Ascending aorta (tissue), 2 donors: ENCODE measurements at regions not wholly inside any gene's neighbourhood (a gene's known extent, or its start where the extent isn't known, plus 50 kb on each side); places are given as distances from the start of the nearest gene placed in this dataset.

Source experiments
- DNase-seq, 2 donors: peaks; one replicate each; pipeline ENCODE4 v3.0.0-alpha.2; 2019; ENCODE audit warnings: low spot score in 2 of 2
- H3K27ac ChIP-seq, 2 donors: fragments of 200-600 bp; sonication (generic); one replicate each; pipeline ENCODE4 v1.5.1; 2016 to 2017; ENCODE audit warnings: mild to moderate bottlenecking in 1 of 2
- H3K27me3 ChIP-seq: fragments of 200-600 bp; sonication (generic); one replicate; pipeline ENCODE4 v1.5.1; 2017
- H3K36me3 ChIP-seq, 2 donors: fragments of 200-600 bp; sonication (generic); one replicate each; pipeline ENCODE4 v1.5.1; 2016
- H3K4me1 ChIP-seq, 2 donors: fragments of 200-600 bp; sonication (generic); one replicate each; pipeline ENCODE4 v1.5.1; 2016 to 2017; ENCODE audit warnings: mild to moderate bottlenecking in 1 of 2
- H3K4me3 ChIP-seq, 2 donors: fragments of 200-600 bp; sonication (generic); one replicate each; pipeline ENCODE4 v1.5.1; 2016 to 2017; ENCODE audit warnings: mild to moderate bottlenecking in 1 of 2
- H3K9me3 ChIP-seq, 2 donors: fragments of 200-600 bp; sonication (generic); one replicate each; pipeline ENCODE4 v1.5.1; 2016
- CTCF ChIP-seq, 3 experiments: fragments of 200-600 bp in 2 of 3; fragments of 450-650 bp in 1 of 3; sonication (generic) in 2 of 3; IDR thresholded peaks; one replicate each; pipeline ENCODE4 v1.5.1; 2016 to 2019; ENCODE audit warnings: antibody characterized with exemption in 3 of 3, mild to moderate bottlenecking in 1 of 3, moderate library complexity in 1 of 3
- intact Hi-C: fragments of 100-400 bp; cut with DNase I; formaldehyde crosslinking; loops from one replicate; pipeline ENCODE4 v1.15.1; 2023

DNA sequence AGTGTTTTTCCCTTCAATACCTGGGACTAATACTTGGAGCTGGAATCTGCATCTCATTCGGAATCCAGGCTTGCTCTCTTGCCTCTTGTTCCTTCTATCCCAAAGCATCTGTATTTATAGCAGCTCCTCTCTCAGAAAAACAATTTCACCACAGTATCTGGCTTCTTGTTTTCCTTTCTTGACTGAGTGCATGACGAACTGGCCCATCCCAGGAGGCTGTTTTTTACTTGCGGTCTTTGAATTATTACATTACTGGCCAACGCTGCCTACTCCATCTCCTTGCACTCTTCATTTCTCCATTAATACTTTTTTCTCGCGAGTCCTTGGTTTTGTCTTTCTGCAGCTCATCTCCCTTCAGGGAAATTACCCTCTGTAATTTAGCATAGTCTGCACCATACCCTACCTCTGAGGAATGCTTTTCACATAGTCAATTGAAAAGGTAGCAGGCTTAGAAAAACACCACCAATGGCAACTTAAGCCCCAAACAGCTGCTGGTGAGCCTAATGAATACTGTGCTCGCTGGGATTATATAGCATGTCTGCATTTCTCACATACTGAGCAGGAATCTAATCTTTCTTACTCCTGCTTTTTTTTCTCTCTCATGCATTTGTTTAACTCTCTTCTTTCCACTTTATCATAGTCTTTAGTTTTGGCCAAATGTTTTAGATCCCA, 277.4 kb upstream of the SESN3 start:
- no peaks in the 10 kb centered on the region for H3K4me1 ChIP-seq
- H3K36me3 ChIP-seq, result no peaks in the 10 kb centered on the region

DNA sequence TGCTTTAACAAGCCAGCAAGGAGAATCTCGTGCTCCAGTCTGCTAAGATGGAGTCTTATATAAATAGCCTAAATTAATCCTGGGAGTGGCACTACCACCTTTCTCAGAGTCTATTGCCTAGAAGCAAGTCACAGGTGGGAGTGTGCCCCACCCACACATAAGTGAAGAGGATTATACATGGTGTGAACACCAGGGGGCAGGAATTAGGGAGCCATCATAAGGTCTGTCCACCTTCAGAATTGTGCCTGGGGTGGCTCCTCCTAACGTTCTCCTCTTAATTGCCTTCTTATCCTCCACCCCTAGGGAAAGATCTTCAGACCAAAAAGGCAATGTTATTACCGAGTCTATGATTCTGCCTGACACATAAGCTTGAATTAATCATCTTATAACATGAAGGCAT, 276.8 kb upstream of the SESN3 start:
- H3K4me1 ChIP-seq, result no peaks in the 10 kb centered on the region
- no peak overlapping the region for H3K27ac ChIP-seq
- no peak for TF ChIP-seq CTCF (IDR thresholded peaks at IDR 0.05)

More for the DNA sequence above, 277.4 kb upstream of the SESN3 start:
- intact Hi-C loops, result no loop called here
- Histone ChIP-seq H3K27ac (no peak overlapping the region), H3K9me3 (no peaks in the 10 kb centered on the region), H3K27me3 (no peaks in the 10 kb centered on the region), H3K4me3 (no peak overlapping the region)
- DNase-seq, result no peak
- TF ChIP-seq CTCF (IDR thresholded peaks at IDR 0.05), result no peak

DNA sequence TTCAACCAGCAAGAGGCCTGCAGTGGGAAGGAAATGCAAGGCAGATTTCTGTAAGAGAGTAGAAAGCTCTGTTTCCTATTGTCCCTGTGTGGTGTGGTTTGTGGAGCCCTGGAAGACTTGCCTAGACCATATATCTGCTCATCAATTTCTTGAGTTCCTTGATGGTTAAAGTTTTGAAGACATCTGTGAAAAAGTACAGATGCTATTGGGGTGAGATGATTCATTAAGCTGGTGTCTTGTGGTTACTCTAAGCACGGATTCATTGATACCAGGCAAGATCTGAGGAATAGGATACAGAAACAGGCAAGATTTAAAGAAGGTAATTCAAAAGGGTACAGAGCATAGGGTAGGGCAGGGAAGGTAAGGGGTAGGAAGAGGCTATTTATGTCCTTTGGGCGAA, 275.8 kb upstream of the SESN3 start:
- Histone ChIP-seq H3K4me3 (no peak overlapping the region), H3K36me3 (no peaks in the 10 kb centered on the region), H3K27ac (no peak overlapping the region), H3K4me1 (no peaks in the 10 kb centered on the region), H3K27me3 (no peaks in the 10 kb centered on the region), H3K9me3 (no peaks in the 10 kb centered on the region)
- DNase-seq, result no peak
- TF ChIP-seq CTCF (IDR thresholded peaks at IDR 0.05), result no peak
- intact Hi-C loops, result no loop called here

More for the DNA sequence above, 276.8 kb upstream of the SESN3 start:
- Histone ChIP-seq H3K9me3 (no peaks in the 10 kb centered on the region), H3K36me3 (no peaks in the 10 kb centered on the region), H3K27me3 (no peaks in the 10 kb centered on the region), H3K4me3 (no peak overlapping the region)
- intact Hi-C loops, result no loop called here
- no peak for DNase-seq

- Histone ChIP-seq H3K9me3 (no peaks in the 10 kb centered on the region), H3K27ac (no peak overlapping the region), H3K4me1 (no peaks in the 10 kb centered on the region), H3K27me3 (no peaks in the 10 kb centered on the region), H3K4me3 (no peak overlapping the region), H3K36me3 (no peaks in the 10 kb centered on the region)
- TF ChIP-seq CTCF (IDR thresholded peaks at IDR 0.05), result no peak
- intact Hi-C loops, result no loop called here
- DNase-seq, result no peak
These were observed 275.0 kb upstream of the SESN3 start for GRCh38 chr11:95505927-95506426.

DNA sequence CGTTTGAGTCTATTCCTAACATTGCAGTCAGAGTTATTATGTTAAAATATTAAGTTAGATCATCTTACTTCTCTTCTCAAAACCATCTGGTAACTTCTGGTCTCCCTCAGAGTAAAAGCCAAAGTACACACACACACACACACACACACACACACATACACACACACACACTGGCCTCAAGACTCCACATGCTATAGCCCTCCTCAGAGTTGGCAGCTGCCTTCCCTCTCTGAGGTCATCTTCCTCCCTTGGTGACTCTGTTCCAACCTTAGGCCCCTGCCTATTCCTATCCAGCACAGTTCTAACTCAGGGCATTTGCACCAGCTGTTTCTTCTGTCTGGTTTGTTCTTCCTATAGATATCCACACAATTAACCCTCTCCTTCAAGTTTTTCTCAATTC, 272.0 kb upstream of the SESN3 start:
- no peaks in the 10 kb centered on the region for H3K4me1 ChIP-seq
- H3K4me3 ChIP-seq, result no peak overlapping the region
- H3K36me3 ChIP-seq, result no peaks in the 10 kb centered on the region
- H3K27ac ChIP-seq, result no peak overlapping the region
- H3K9me3 ChIP-seq, result no peaks in the 10 kb centered on the region
- TF ChIP-seq CTCF (IDR thresholded peaks at IDR 0.05), result no peak
- no peak for DNase-seq
- intact Hi-C loops, result no loop called here
- no peaks in the 10 kb centered on the region for H3K27me3 ChIP-seq

DNA sequence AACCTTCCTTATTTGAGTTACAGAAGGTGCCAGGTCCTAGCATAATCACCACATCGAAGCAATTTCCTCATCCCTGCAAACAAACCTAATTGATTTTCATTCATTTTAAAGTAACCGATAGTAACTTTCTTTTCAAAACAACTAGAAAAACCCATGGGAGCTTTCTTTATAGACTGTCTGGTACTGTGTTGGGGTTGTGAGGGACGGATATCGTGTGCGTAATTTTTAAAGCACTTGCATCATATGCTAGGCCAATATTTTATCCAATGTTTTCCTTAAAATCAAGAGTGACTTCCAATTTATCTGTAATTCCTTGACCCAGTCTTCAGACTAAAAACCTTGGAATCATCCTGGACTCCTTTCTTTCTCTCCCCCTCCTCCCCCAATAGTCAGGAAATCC, 271.5 kb upstream of the SESN3 start:
- Histone ChIP-seq H3K27ac (no peak overlapping the region), H3K4me3 (no peak overlapping the region), H3K4me1 (no peaks in the 10 kb centered on the region), H3K27me3 (no peaks in the 10 kb centered on the region), H3K9me3 (no peaks in the 10 kb centered on the region), H3K36me3 (no peaks in the 10 kb centered on the region)
- no peak for DNase-seq
- intact Hi-C loops, result no loop called here
- TF ChIP-seq CTCF (IDR thresholded peaks at IDR 0.05), result no peak
